ENCODE measurements at regions not wholly inside any gene's neighbourhood (a gene's known extent, or its start where the extent isn't known, plus 50 kb on each side); places are given as distances from the start of the nearest gene placed in this dataset.
A peak's percentile ranks its signal among the peaks of the same experiment; 100 is the strongest.
"Not testable (repeated sequence)": the region's sequence is repeated elsewhere in the genome, so short reads cannot be mapped to it uniquely, and the experiment has no call there.

- H3K36me3 ChIP-seq (replicated peaks in 1 of 2; ENCODE audit: control insufficient read depth in 1 of 2, insufficient read depth in 2 of 2, low read length in 2 of 2); H3K4me3 ChIP-seq (replicated peaks in 1 of 3; ENCODE audit: insufficient read depth in 1 of 3, low read depth in 2 of 3, low read length in 3 of 3); BruUV-seq (replicated peaks); H4K20me1 ChIP-seq (ENCODE audit: insufficient read depth, low read length); H3K27me3 ChIP-seq (ENCODE audit: control insufficient read depth in 1 of 2, insufficient read depth in 2 of 2, low read length in 2 of 2); POLR2A ChIA-PET; FAIRE-seq; H3K4me1 ChIP-seq (ENCODE audit: insufficient read depth, low read length); CTCF ChIA-PET (ENCODE audit: low intra/inter-chr PET ratio, low total read pairs); H3K4me2 ChIP-seq (ENCODE audit: low read depth, low read length); H3K27ac ChIP-seq (ENCODE audit: extremely low read length, insufficient read depth, low read length); H2AFZ ChIP-seq (ENCODE audit: low read length); H3K9me3 ChIP-seq (ENCODE audit: low read length); H3K9ac ChIP-seq (ENCODE audit: insufficient read depth, low read depth, low read length); H3K79me2 ChIP-seq (ENCODE audit: insufficient read depth, low read length); in situ Hi-C loops (cut with HindIII; ENCODE audit: extremely low pct_ligation_motif_present, low pct_unique_long_range_greater_than_20kb): not testable (repeated sequence)
- 69% methylated on average over 3 of the region's 4 CpGs for WGBS (ENCODE audit: low lambda C conversion rate)
- ATAC-seq (peak; percentile 59; the same call in 2 of the 3 replicates), DNase-seq (ENCODE audit: low spot score) (peak; percentile 38)
- TF ChIP-seq CEBPB (IDR thresholded peaks at IDR 0.05; ENCODE audit: borderline replicate concordance, low read depth, low read length): 0 out of 2 replicates have a peak, but pooled peaks have one; percentile 15
- 0 out of 2 replicates have a peak, but pooled peaks have one; percentile 24 for TF ChIP-seq CEBPG (CRISPR knock-in tag; IDR thresholded peaks at IDR 0.05)
- intact Hi-C loops (cut with micrococcal nuclease; ENCODE audit: unreplicated experiment): loop anchor here (10.0 kb wide), 1 partner anchor 55 kb away; no protein-coding TSS in a partner anchor
Measured at GRCh38 chr9:38500171-38500570, 75.9 kb upstream of the IGFBPL1 start.

- H3K79me2 ChIP-seq (ENCODE audit: insufficient read depth, low read length); POLR2A ChIA-PET: not testable (repeated sequence)
Measured at GRCh38 chr9:38498551-38498950, 74.3 kb upstream of the IGFBPL1 start.

DNA sequence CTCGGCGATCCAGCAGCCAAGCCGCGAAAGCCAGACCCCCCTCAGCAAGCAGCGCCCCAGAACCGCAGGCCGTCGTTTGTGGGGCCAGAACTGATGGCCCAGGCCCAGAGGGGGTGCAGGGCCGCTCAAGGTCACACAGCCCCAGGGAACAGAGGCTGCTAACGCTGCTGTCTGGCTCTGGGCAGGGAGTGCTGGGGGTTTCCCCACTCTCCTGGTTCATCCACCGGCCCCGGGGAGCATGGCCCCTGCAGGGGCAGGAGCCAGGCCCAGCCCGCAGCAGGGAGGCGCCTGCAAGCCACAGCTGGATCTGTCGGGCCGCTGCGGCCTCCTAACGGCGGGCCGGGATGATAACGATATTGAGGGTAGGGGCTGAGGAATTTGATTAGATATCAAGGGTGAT lies 64.8 kb upstream of the IGFBPL1 start:
- 90% methylated on average over 2 of the region's 21 CpGs for WGBS (ENCODE audit: low lambda C conversion rate)
- peak; percentile 84 for TF ChIP-seq ZNF768 (CRISPR knock-in tag; IDR thresholded peaks at IDR 0.05)
- TF ChIP-seq KDM1A (CRISPR knock-in tag; IDR thresholded peaks at IDR 0.05): no peak
- TF ChIP-seq, protein P1, sequence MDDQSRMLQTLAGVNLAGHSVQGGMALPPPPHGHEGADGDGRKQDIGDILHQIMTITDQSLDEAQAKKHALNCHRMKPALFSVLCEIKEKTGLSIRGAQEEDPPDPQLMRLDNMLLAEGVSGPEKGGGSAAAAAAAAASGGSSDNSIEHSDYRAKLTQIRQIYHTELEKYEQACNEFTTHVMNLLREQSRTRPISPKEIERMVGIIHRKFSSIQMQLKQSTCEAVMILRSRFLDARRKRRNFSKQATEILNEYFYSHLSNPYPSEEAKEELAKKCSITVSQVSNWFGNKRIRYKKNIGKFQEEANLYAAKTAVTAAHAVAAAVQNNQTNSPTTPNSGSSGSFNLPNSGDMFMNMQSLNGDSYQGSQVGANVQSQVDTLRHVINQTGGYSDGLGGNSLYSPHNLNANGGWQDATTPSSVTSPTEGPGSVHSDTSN (CRISPR knock-in tag; IDR thresholded peaks at IDR 0.05; ENCODE audit: borderline replicate concordance): no peak
- TF ChIP-seq ZNF564 (CRISPR knock-in tag; IDR thresholded peaks at IDR 0.05): no peak
- H3K4me1 ChIP-seq (ENCODE audit: insufficient read depth, low read length): peaks cover 29% of the 10 kb centered on the region
- no peak overlapping the region for H3K4me3 ChIP-seq (replicated peaks in 1 of 3; ENCODE audit: insufficient read depth in 1 of 3, low read depth in 2 of 3, low read length in 3 of 3)
- ChIA-PET CTCF (ENCODE audit: low intra/inter-chr PET ratio, low total read pairs) (no interaction called here), POLR2A (no interaction called here)
- H3K9ac ChIP-seq (ENCODE audit: insufficient read depth, low read depth, low read length): no peak overlapping the region
- H3K27me3 ChIP-seq (ENCODE audit: control insufficient read depth in 1 of 2, insufficient read depth in 2 of 2, low read length in 2 of 2): no peaks in the 10 kb centered on the region
- H3K9me3 ChIP-seq (ENCODE audit: low read length): no peaks in the 10 kb centered on the region
- intact Hi-C loops (cut with micrococcal nuclease; ENCODE audit: unreplicated experiment) (no loop called here), in situ Hi-C loops (cut with HindIII; ENCODE audit: extremely low pct_ligation_motif_present, low pct_unique_long_range_greater_than_20kb) (no loop called here)
- no peaks in the 10 kb centered on the region for H4K20me1 ChIP-seq (ENCODE audit: insufficient read depth, low read length)
- ATAC-seq (no peak), FAIRE-seq (no peak), DNase-seq (ENCODE audit: low spot score) (no peak)
- no peaks in the 10 kb centered on the region for H3K36me3 ChIP-seq (replicated peaks in 1 of 2; ENCODE audit: control insufficient read depth in 1 of 2, insufficient read depth in 2 of 2, low read length in 2 of 2)
- H3K27ac ChIP-seq (ENCODE audit: extremely low read length, insufficient read depth, low read length): no peak overlapping the region
- H3K4me2 ChIP-seq (ENCODE audit: low read depth, low read length): no peak overlapping the region
- no peaks in the 10 kb centered on the region for H3K79me2 ChIP-seq (ENCODE audit: insufficient read depth, low read length)
- H2AFZ ChIP-seq (ENCODE audit: low read length): no peak overlapping the region
- no TSS peak for BruUV-seq (replicated peaks)

More at GRCh38 chr9:38498551-38498950, 74.3 kb upstream of the IGFBPL1 start:
- H2AFZ ChIP-seq (ENCODE audit: low read length); intact Hi-C loops (cut with micrococcal nuclease; ENCODE audit: unreplicated experiment); H3K4me3 ChIP-seq (replicated peaks in 1 of 3; ENCODE audit: insufficient read depth in 1 of 3, low read depth in 2 of 3, low read length in 3 of 3); H3K4me1 ChIP-seq (ENCODE audit: insufficient read depth, low read length); in situ Hi-C loops (cut with HindIII; ENCODE audit: extremely low pct_ligation_motif_present, low pct_unique_long_range_greater_than_20kb); H4K20me1 ChIP-seq (ENCODE audit: insufficient read depth, low read length); H3K36me3 ChIP-seq (replicated peaks in 1 of 2; ENCODE audit: control insufficient read depth in 1 of 2, insufficient read depth in 2 of 2, low read length in 2 of 2); H3K27ac ChIP-seq (ENCODE audit: extremely low read length, insufficient read depth, low read length); H3K4me2 ChIP-seq (ENCODE audit: low read depth, low read length); H3K27me3 ChIP-seq (ENCODE audit: control insufficient read depth in 1 of 2, insufficient read depth in 2 of 2, low read length in 2 of 2); DNase-seq (ENCODE audit: low spot score); FAIRE-seq; H3K9me3 ChIP-seq (ENCODE audit: low read length); ATAC-seq; BruUV-seq (replicated peaks); H3K9ac ChIP-seq (ENCODE audit: insufficient read depth, low read depth, low read length); CTCF ChIA-PET (ENCODE audit: low intra/inter-chr PET ratio, low total read pairs): not testable (repeated sequence)
- WGBS (ENCODE audit: low lambda C conversion rate): 72% methylated on average over 2 of the region's 2 CpGs

Data from HepG2 (cell line).